ENCODE measurements at regions not wholly inside any gene's neighbourhood (a gene's known extent, or its start where the extent isn't known, plus 50 kb on each side); places are given as distances from the start of the nearest gene placed in this dataset.

DNA sequence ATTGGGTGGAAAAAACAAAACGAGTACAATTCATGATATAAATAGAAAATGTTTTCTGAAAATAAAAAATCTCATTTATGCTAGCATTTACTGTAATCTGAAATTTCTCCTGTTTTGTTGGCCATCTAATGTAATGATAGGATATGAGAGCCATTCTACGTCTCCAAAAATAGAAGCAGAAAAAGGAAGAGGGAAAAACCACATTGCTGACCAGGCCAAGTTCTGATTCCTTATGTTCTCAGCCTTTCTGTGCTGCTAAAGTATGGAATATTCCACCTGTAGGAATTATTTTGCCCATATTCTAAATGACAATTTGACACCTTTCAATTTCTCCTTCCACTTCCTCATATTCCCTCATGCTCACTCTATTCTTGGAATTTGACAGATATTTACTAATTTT lies 110.2 kb downstream of the TBXT start:
- TF ChIP-seq EZH2 (IDR thresholded peaks at IDR 0.05; ENCODE audit: insufficient read depth, poor library complexity, severe bottlenecking): no peak
- TF ChIP-seq EZH2phosphoT487 (IDR thresholded peaks at IDR 0.05; ENCODE audit: insufficient read depth, low read depth): no peak
